B cell (primary cell): ENCODE measurements at regions not wholly inside any gene's neighbourhood (a gene's known extent, or its start where the extent isn't known, plus 50 kb on each side); places are given as distances from the start of the nearest gene placed in this dataset.
"Not testable (repeated sequence)": the region's sequence is repeated elsewhere in the genome, so short reads cannot be mapped to it uniquely, and the experiment has no call there.

ENCODE experiments used
- ATAC-seq: fragments of 200-7000 bp; cut with Tn5 transposase; one replicate; pipeline ENCODE4 v1.10.0; 2021; ENCODE audit warnings: low read depth, mild to moderate bottlenecking, moderate number of reproducible peaks, moderate library complexity
- CTCF ChIA-PET: fragments of 350-600 bp; sonication (Branson Sonifier 250); formaldehyde crosslinking; loops from one replicate; lab custom pipeline; 2021; ENCODE audit warnings: antibody characterized with exemption, inconsistent platforms; lab: Charles Lee
- POLR2A ChIA-PET: fragments of 350-600 bp; sonication (Branson Sonifier 250); formaldehyde crosslinking; loops from one replicate; lab custom pipeline; 2021; ENCODE audit warnings: antibody characterized with exemption; lab: Charles Lee
- DNase-seq: peaks from one replicate; pipeline ENCODE4 v3.0.0; 2013
- H2AFZ ChIP-seq: 2 replicates; pipeline ENCODE4 v1.6.1; 2012; ENCODE audit warnings: mild to moderate bottlenecking, low read depth, low read length; ENCODE audit not compliant: insufficient read depth, poor library complexity, severe bottlenecking
- H3K27ac ChIP-seq, 2 donors: 1 replicate in 1 of 2; 2 replicates in 1 of 2; pipeline ENCODE4 v1.5.1; 2012 to 2013; ENCODE audit warnings: low read length in 2 of 2, mild to moderate bottlenecking in 2 of 2, moderate library complexity in 1 of 2
- H3K27me3 ChIP-seq, 4 experiments: fragments of 200-600 bp in 1 of 4; sonication (generic) in 1 of 4; replicated peaks in 1 of 4; 1 replicate in 2 of 4; 2 replicates in 2 of 4; pipeline versions ENCODE4 v1.6.1 to v1.7.0; 2013 to 2016; ENCODE audit warnings: low read length in 3 of 4, mild to moderate bottlenecking in 2 of 4, mixed read lengths in 1 of 4, moderate library complexity in 1 of 4; ENCODE audit not compliant: insufficient read depth in 4 of 4, control insufficient read depth in 3 of 4; ENCODE audit errors: control extremely low read depth in 1 of 4
- H3K36me3 ChIP-seq, 2 experiments: replicated peaks in 1 of 2; 1 replicate in 1 of 2; 2 replicates in 1 of 2; pipeline versions ENCODE4 v1.6.1 to v1.7.1; 2013; ENCODE audit warnings: low read length in 1 of 2; ENCODE audit not compliant: insufficient read depth in 2 of 2, control insufficient read depth in 1 of 2; ENCODE audit errors: control extremely low read depth in 1 of 2, extremely low read depth in 1 of 2
- H3K4me1 ChIP-seq, 2 donors: fragments of 200-600 bp in 1 of 2; sonication (generic) in 1 of 2; 1 replicate in 1 of 2; 2 replicates in 1 of 2; pipeline versions ENCODE4 v1.5.1 to v1.6.1; 2013 to 2017; ENCODE audit warnings: low read length in 2 of 2; ENCODE audit not compliant: control insufficient read depth in 2 of 2, insufficient read depth in 2 of 2
- H3K4me2 ChIP-seq: replicated peaks from 2 replicates; pipeline ENCODE3; 2012; ENCODE audit warnings: mild to moderate bottlenecking, low read depth, low read length; ENCODE audit not compliant: poor library complexity, severe bottlenecking
- H3K4me3 ChIP-seq, 5 experiments: fragments of 200-600 bp in 1 of 5; sonication (generic) in 1 of 5; 1 replicate in 3 of 5; 2 replicates in 2 of 5; pipeline versions ENCODE4 v1.5.1 to v1.7.0; 2011 to 2016; ENCODE audit warnings: low read length in 4 of 5, mild to moderate bottlenecking in 4 of 5, low read depth in 2 of 5, control low read depth in 1 of 5, moderate library complexity in 1 of 5; ENCODE audit not compliant: insufficient read depth in 1 of 5; ENCODE audit errors: control extremely low read depth in 1 of 5, extremely low read depth in 1 of 5
- H3K79me2 ChIP-seq: fragments of 200-600 bp; sonication (generic); one replicate; pipeline ENCODE4 v1.6.0; 2016; ENCODE audit warnings: low read length; ENCODE audit not compliant: control insufficient read depth, insufficient read depth
- H3K9ac ChIP-seq: fragments of 200-600 bp; sonication (generic); 2 replicates; pipeline ENCODE4 v1.6.1; 2017; ENCODE audit warnings: mild to moderate bottlenecking, low read length, moderate library complexity
- H3K9me3 ChIP-seq, 3 donors: one replicate each; pipeline versions ENCODE4 v1.6.1 to v1.7.1; 2013; ENCODE audit warnings: low read length in 2 of 3; ENCODE audit not compliant: control insufficient read depth in 2 of 3, insufficient read depth in 1 of 3; ENCODE audit errors: control extremely low read depth in 1 of 3
- H4K20me1 ChIP-seq: 2 replicates; pipeline ENCODE4 v1.6.0; 2012; ENCODE audit warnings: mild to moderate bottlenecking, low read length; ENCODE audit not compliant: insufficient read depth, control insufficient read depth, poor library complexity, severe bottlenecking
- H3K27ac Mint-ChIP-seq: one replicate; pipeline ENCODE4 v1.8.0; 2021; ENCODE audit warnings: mixed read lengths
- H3K27me3 Mint-ChIP-seq: one replicate; pipeline ENCODE4 v1.8.0; 2021; ENCODE audit warnings: mixed read lengths
- H3K4me1 Mint-ChIP-seq: one replicate; pipeline ENCODE4 v1.8.0; 2021; ENCODE audit warnings: mixed read lengths
- H3K4me3 Mint-ChIP-seq: one replicate; pipeline ENCODE4 v1.8.0; 2021; ENCODE audit warnings: mixed read lengths
- H3K9me3 Mint-ChIP-seq: one replicate; pipeline ENCODE4 v1.8.0; 2022; ENCODE audit warnings: mixed read lengths; ENCODE audit not compliant: insufficient read depth
- EZH2 ChIP-seq: IDR thresholded peaks from 2 replicates; pipeline ENCODE4 v1.6.1; 2012; ENCODE audit warnings: borderline replicate concordance, low read depth, mild to moderate bottlenecking, moderate library complexity, low read length; ENCODE audit not compliant: insufficient read depth, poor library complexity, severe bottlenecking
- WGBS: methylation state at CpG from one replicate; pipeline ENCODE4 v1.1.5; 2013; ENCODE audit warnings: missing lambda C conversion rate; ENCODE audit not compliant: insufficient coverage; 5-methylcytosine and 5-hydroxymethylcytosine counted together
- intact Hi-C: fragments of 100-400 bp; cut with micrococcal nuclease; formaldehyde crosslinking; loops from one replicate; pipeline ENCODE4 v1.10.0; 2022
- TF ChIP-seq, protein P1 (sequence below): fragments of 200-600 bp; IDR thresholded peaks from one replicate; pipeline ENCODE4 v1.8.0; 2022; ENCODE audit warnings: antibody characterized with exemption, mild to moderate bottlenecking

- no CpG with 5 or more reads among the region's 2 CpGs for WGBS
- Histone ChIP-seq H3K4me1 (no peaks in the 10 kb centered on the region), H2AFZ (no peak overlapping the region)
Observed at GRCh38 chr1:94298861-94299260, 61.5 kb upstream of the ARHGAP29 start.

DNA sequence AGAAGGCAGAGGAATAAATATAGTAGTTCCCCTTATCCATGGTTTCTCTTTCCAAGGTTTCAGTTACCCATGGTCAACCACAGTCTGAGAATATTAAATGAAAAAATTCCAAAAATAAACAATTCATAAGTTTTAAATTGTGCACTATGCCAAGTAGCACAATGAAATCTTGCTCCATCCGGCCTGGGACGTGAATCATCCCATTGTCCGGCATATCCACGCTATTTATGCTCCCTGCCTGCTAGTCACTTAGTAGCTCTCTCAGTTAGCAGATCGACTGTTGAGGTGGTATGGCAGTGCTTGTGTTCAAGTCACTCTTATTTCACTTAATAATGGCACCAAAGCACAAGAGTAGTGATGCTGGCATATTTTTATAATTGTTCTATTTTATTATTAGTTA lies 58.6 kb upstream of the ARHGAP29 start:
- H3K79me2 ChIP-seq = no peaks in the 10 kb centered on the region
- POLR2A ChIA-PET = no interaction called here
- no peak overlapping the region for H2AFZ ChIP-seq
- no peak for ATAC-seq
- Mint-ChIP-seq H3K27ac (no peak overlapping the region), H3K27me3 (peaks cover 23% of the 10 kb centered on the region), H3K4me1 (no peaks in the 10 kb centered on the region), H3K9me3 (no peaks in the 10 kb centered on the region), H3K4me3 (no peak overlapping the region)
- WGBS = 60% methylated on average over 1 of the region's 5 CpGs
- H3K9me3 ChIP-seq = no peaks in the 10 kb centered on the region
- intact Hi-C loops = no loop called here
- H3K27ac ChIP-seq = no peak overlapping the region
- no peak overlapping the region for H3K4me2 ChIP-seq
- DNase-seq = no peak
- H3K4me1 ChIP-seq = no peaks in the 10 kb centered on the region
- CTCF ChIA-PET = no interaction called here
- peaks cover 0 to 9% (median 2%) of the 10 kb centered on the region in 4 experiments for H3K27me3 ChIP-seq
- H3K4me3 ChIP-seq = no peak overlapping the region
- no peak overlapping the region for H3K9ac ChIP-seq
- H4K20me1 ChIP-seq = no peaks in the 10 kb centered on the region
- no peak for TF ChIP-seq EZH2
- TF ChIP-seq, protein P1, sequence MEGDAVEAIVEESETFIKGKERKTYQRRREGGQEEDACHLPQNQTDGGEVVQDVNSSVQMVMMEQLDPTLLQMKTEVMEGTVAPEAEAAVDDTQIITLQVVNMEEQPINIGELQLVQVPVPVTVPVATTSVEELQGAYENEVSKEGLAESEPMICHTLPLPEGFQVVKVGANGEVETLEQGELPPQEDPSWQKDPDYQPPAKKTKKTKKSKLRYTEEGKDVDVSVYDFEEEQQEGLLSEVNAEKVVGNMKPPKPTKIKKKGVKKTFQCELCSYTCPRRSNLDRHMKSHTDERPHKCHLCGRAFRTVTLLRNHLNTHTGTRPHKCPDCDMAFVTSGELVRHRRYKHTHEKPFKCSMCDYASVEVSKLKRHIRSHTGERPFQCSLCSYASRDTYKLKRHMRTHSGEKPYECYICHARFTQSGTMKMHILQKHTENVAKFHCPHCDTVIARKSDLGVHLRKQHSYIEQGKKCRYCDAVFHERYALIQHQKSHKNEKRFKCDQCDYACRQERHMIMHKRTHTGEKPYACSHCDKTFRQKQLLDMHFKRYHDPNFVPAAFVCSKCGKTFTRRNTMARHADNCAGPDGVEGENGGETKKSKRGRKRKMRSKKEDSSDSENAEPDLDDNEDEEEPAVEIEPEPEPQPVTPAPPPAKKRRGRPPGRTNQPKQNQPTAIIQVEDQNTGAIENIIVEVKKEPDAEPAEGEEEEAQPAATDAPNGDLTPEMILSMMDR = no peak
- no peaks in the 10 kb centered on the region for H3K36me3 ChIP-seq

More at GRCh38 chr1:94298861-94299260, 61.5 kb upstream of the ARHGAP29 start:
- Mint-ChIP-seq H3K27ac (no peak overlapping the region), H3K27me3 (peaks cover 16% of the 10 kb centered on the region), H3K4me3 (no peak overlapping the region), H3K4me1 (no peaks in the 10 kb centered on the region), H3K9me3 (no peaks in the 10 kb centered on the region)
- intact Hi-C loops = no loop called here
- no peak for DNase-seq
- Histone ChIP-seq H3K9ac (no peak overlapping the region), H3K79me2 (no peaks in the 10 kb centered on the region), H4K20me1 (no peaks in the 10 kb centered on the region), H3K27ac (no peak overlapping the region), H3K9me3 (no peaks in the 10 kb centered on the region), H3K27me3 (peaks cover 0 to 7% (median under 1%) of the 10 kb centered on the region in 4 experiments), H3K4me3 (no peak overlapping the region), H3K36me3 (no peaks in the 10 kb centered on the region), H3K4me2 (no peak overlapping the region)
- TF ChIP-seq, protein P1 = no peak
- no peak for TF ChIP-seq EZH2
- ChIA-PET POLR2A (no interaction called here), CTCF (no interaction called here)
- no peak for ATAC-seq

DNA sequence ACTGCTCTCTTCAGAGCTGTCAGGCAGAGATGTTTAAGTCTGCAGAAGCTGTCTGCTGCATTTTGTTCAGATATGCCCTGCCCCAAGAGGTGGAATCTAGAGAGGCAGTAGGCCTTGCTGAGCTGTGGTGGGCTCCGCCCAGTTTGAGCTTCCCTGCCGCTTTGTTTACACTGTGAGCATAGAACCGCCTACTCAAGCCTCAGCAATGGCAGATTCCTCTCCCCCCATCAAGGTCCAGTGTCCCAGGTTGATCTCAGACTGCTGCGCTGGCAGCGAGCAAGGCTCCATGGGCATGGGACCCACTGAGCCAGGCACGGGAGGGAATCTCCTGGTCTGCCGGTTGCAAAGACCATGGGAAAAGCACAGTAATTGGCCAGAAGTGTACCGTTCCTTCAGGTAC lies 55.6 kb upstream of the ARHGAP29 start:
- H3K27me3 Mint-ChIP-seq = peaks cover 26% of the 10 kb centered on the region
- H3K9ac ChIP-seq, H3K9me3 ChIP-seq, POLR2A ChIA-PET, H3K4me3 Mint-ChIP-seq, H3K27ac ChIP-seq, H3K27me3 ChIP-seq, H3K4me1 ChIP-seq, H3K4me3 ChIP-seq, H2AFZ ChIP-seq, CTCF ChIA-PET, H4K20me1 ChIP-seq, intact Hi-C loops, DNase-seq, H3K79me2 ChIP-seq, H3K4me2 ChIP-seq, H3K36me3 ChIP-seq, H3K27ac Mint-ChIP-seq, H3K9me3 Mint-ChIP-seq, H3K4me1 Mint-ChIP-seq, ATAC-seq: not testable (repeated sequence)
- 96% methylated on average over 8 of the region's 8 CpGs for WGBS
